ENCODE measurements at regions not wholly inside any gene's neighbourhood (a gene's known extent, or its start where the extent isn't known, plus 50 kb on each side); places are given as distances from the start of the nearest gene placed in this dataset.

- no peaks in the 10 kb centered on the region for H3K27me3 ChIP-seq (replicated peaks; ENCODE audit: insufficient read depth, low read depth, low read length, poor library complexity)
- no peaks in the 10 kb centered on the region for H3K9me3 ChIP-seq (ENCODE audit: low read depth, low read length, poor library complexity, severe bottlenecking)
- no peak overlapping the region for H3K4me3 ChIP-seq (ENCODE audit: low read depth, low read length, poor library complexity, severe bottlenecking)
- no peak for TF ChIP-seq EZH2 (IDR thresholded peaks at IDR 0.05; ENCODE audit: borderline replicate concordance, low read depth, low read length, poor library complexity, severe bottlenecking)
- TF ChIP-seq CTCF (conservative IDR thresholded peaks at IDR 0.05; ENCODE audit: low read depth, low read length): no peak
- no peaks in the 10 kb centered on the region for H3K36me3 ChIP-seq (ENCODE audit: insufficient read depth, low read length, poor library complexity, severe bottlenecking)
- POLR2A ChIA-PET (ENCODE audit: low non-redundant PET): no interaction called here
- H3K4me1 ChIP-seq (ENCODE audit: insufficient read depth, low read length, poor library complexity, severe bottlenecking): no peaks in the 10 kb centered on the region
- CTCF ChIA-PET: no interaction called here
- BruUV-seq (replicated peaks): no TSS peak
- intact Hi-C loops (cut with micrococcal nuclease; ENCODE audit: unreplicated experiment): no loop called here
- H3K27ac ChIP-seq (ENCODE audit: low read depth, low read length, poor library complexity, severe bottlenecking): no peak overlapping the region
- DNase-seq (ENCODE audit: low spot score): no peak
These were observed 531.8 kb upstream of the ID2 start for GRCh38 chr2:8149985-8150539.

- no peak for DNase-seq (ENCODE audit: low spot score)
- Histone ChIP-seq H3K4me1 (ENCODE audit: insufficient read depth, low read length, poor library complexity, severe bottlenecking) (no peaks in the 10 kb centered on the region), H3K9me3 (ENCODE audit: low read depth, low read length, poor library complexity, severe bottlenecking) (no peaks in the 10 kb centered on the region), H3K27me3 (replicated peaks; ENCODE audit: insufficient read depth, low read depth, low read length, poor library complexity) (no peaks in the 10 kb centered on the region), H3K36me3 (ENCODE audit: insufficient read depth, low read length, poor library complexity, severe bottlenecking) (no peaks in the 10 kb centered on the region), H3K4me3 (ENCODE audit: low read depth, low read length, poor library complexity, severe bottlenecking) (no peak overlapping the region), H3K27ac (ENCODE audit: low read depth, low read length, poor library complexity, severe bottlenecking) (no peak overlapping the region)
- ChIA-PET CTCF (no interaction called here), POLR2A (ENCODE audit: low non-redundant PET) (interaction anchor here (0.6 kb wide), 1 partner anchor 149 kb away, joined by 4 read pairs; no protein-coding TSS in a partner anchor)
- no TSS peak for BruUV-seq (replicated peaks)
- intact Hi-C loops (cut with micrococcal nuclease; ENCODE audit: unreplicated experiment): no loop called here
- TF ChIP-seq CTCF (conservative IDR thresholded peaks at IDR 0.05; ENCODE audit: low read depth, low read length): no peak
- TF ChIP-seq EZH2 (IDR thresholded peaks at IDR 0.05; ENCODE audit: borderline replicate concordance, low read depth, low read length, poor library complexity, severe bottlenecking): no peak
These were observed 530.0 kb upstream of the ID2 start for GRCh38 chr2:8151888-8152287.

- H3K27ac ChIP-seq (ENCODE audit: low read depth, low read length, poor library complexity, severe bottlenecking): no peak overlapping the region
- no peak for TF ChIP-seq EZH2 (IDR thresholded peaks at IDR 0.05; ENCODE audit: borderline replicate concordance, low read depth, low read length, poor library complexity, severe bottlenecking)
- no peak for TF ChIP-seq CTCF (conservative IDR thresholded peaks at IDR 0.05; ENCODE audit: low read depth, low read length)
- DNase-seq (ENCODE audit: low spot score): no peak
- POLR2A ChIA-PET (ENCODE audit: low non-redundant PET): no interaction called here
- CTCF ChIA-PET: no interaction called here
- no peaks in the 10 kb centered on the region for H3K27me3 ChIP-seq (replicated peaks; ENCODE audit: insufficient read depth, low read depth, low read length, poor library complexity)
- no peaks in the 10 kb centered on the region for H3K4me1 ChIP-seq (ENCODE audit: insufficient read depth, low read length, poor library complexity, severe bottlenecking)
- intact Hi-C loops (cut with micrococcal nuclease; ENCODE audit: unreplicated experiment): no loop called here
- no peaks in the 10 kb centered on the region for H3K36me3 ChIP-seq (ENCODE audit: insufficient read depth, low read length, poor library complexity, severe bottlenecking)
- H3K4me3 ChIP-seq (ENCODE audit: low read depth, low read length, poor library complexity, severe bottlenecking): no peak overlapping the region
- BruUV-seq (replicated peaks): no TSS peak
- no peaks in the 10 kb centered on the region for H3K9me3 ChIP-seq (ENCODE audit: low read depth, low read length, poor library complexity, severe bottlenecking)
These were observed 529.2 kb upstream of the ID2 start for GRCh38 chr2:8152392-8153257.
